Muscle layer of duodenum (tissue), 2 donors: ENCODE measurements at regions not wholly inside any gene's neighbourhood (a gene's known extent, or its start where the extent isn't known, plus 50 kb on each side); places are given as distances from the start of the nearest gene placed in this dataset.

ENCODE experiments used
- H3K27ac ChIP-seq: one replicate; pipeline ENCODE4 v1.7.0; 2013; ENCODE audit warnings: mild to moderate bottlenecking, low read length
- H3K27me3 ChIP-seq: one replicate; pipeline ENCODE4 v1.7.0; 2013; ENCODE audit warnings: low read depth, mild to moderate bottlenecking, control low read depth, low read length
- H3K36me3 ChIP-seq, 2 donors: one replicate each; pipeline ENCODE4 v1.7.0; 2013; ENCODE audit warnings: low read length in 2 of 2, control low read depth in 1 of 2, mild to moderate bottlenecking in 1 of 2; ENCODE audit not compliant: insufficient read depth in 2 of 2, control insufficient read depth in 1 of 2
- H3K4me1 ChIP-seq, 2 donors: one replicate each; pipeline ENCODE4 v1.7.0; 2013; ENCODE audit warnings: low read length in 2 of 2, mild to moderate bottlenecking in 2 of 2, control low read depth in 1 of 2, moderate library complexity in 1 of 2; ENCODE audit not compliant: insufficient read depth in 2 of 2, control insufficient read depth in 1 of 2
- H3K4me3 ChIP-seq, 2 donors: one replicate each; pipeline ENCODE4 v1.7.0; 2013; ENCODE audit warnings: low read length in 2 of 2, low read depth in 1 of 2, mild to moderate bottlenecking in 1 of 2
- H3K9me3 ChIP-seq, 2 donors: one replicate each; pipeline ENCODE4 v1.7.0; 2013; ENCODE audit warnings: low read length in 2 of 2, control low read depth in 1 of 2, mild to moderate bottlenecking in 1 of 2; ENCODE audit not compliant: control insufficient read depth in 1 of 2
- donor health status: healthy.

DNA sequence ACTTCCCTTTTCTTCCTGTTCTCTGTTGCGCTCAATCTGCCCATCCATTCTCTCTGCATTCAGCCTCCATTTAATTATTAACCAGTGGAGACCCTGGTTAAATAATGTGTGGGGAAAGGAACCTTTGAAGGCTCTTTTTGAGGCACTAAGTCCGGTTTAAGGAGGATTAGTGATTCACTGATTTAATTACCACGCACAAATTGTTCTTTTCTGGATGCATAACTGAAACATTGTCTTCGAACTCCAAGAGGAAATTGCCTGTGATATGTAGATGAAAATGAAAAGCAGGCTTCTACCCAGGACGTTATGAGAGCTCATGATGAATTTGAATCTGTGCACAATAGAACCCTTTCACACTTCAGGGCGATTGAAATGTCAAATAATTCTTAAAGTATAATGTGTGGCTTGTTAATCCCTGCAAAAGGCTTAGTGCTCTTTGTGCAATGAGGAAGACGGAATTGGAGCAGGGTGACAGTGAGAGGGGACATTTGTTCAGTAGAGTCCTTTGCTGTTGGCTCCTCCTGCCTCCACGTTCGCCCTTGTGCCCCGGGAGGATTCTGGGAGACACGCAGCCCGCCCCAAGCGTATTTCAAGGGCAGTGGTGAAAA, 51.1 kb upstream of the ZNF236 start:
- no peaks in the 10 kb centered on the region for H3K9me3 ChIP-seq
- H3K27me3 ChIP-seq = no peaks in the 10 kb centered on the region
- H3K36me3 ChIP-seq = no peaks in the 10 kb centered on the region
- no peak overlapping the region for H3K27ac ChIP-seq
- H3K4me1 ChIP-seq = no peaks in the 10 kb centered on the region
- no peak overlapping the region for H3K4me3 ChIP-seq

DNA sequence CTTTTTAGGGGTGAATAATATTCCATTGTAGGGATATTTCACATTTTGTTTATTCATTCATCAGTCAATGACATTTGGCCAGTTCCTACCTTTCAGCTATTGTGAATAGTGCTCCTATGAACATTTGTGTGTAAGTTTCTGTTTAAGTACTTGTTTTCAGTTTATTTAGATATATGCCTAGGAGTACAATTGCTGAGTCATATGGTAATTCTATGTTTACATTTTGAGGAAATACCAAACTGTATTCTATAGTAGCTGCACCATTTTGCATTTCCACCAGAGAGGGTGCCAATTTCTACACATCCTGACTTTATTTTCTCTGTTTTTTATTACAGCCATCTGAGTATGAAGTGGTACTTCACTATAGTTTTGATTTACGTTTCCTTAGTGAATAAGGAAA, 54.4 kb upstream of the ZNF236 start:
- H3K27me3 ChIP-seq = no peaks in the 10 kb centered on the region
- no peak overlapping the region for H3K4me3 ChIP-seq
- H3K9me3 ChIP-seq = no peaks in the 10 kb centered on the region
- H3K36me3 ChIP-seq = no peaks in the 10 kb centered on the region
- no peak overlapping the region for H3K27ac ChIP-seq
- H3K4me1 ChIP-seq = no peaks in the 10 kb centered on the region

DNA sequence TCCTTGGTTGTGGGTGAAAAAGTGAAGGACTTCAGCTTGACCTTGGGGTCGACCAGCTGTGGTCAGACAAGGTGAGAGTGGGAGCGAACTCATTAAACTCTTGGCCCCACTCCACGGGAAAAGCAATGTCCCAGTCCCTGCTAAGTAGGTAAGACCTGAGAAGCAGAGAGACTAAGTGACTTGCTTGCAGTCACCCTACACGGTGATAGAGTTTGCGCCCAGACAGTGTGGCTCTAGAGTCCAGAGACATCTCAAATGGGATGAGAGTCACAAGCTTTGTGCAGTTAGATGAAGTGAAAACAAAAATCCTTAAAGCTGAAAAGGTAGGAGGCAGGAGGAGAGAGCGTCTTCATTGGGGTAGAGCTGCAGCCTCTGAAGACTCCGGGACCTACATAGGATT, 55.9 kb upstream of the ZNF236 start:
- Histone ChIP-seq H3K27ac (no peak overlapping the region), H3K4me1 (no peaks in the 10 kb centered on the region), H3K36me3 (no peaks in the 10 kb centered on the region), H3K9me3 (no peaks in the 10 kb centered on the region), H3K4me3 (no peak overlapping the region), H3K27me3 (no peaks in the 10 kb centered on the region)

DNA sequence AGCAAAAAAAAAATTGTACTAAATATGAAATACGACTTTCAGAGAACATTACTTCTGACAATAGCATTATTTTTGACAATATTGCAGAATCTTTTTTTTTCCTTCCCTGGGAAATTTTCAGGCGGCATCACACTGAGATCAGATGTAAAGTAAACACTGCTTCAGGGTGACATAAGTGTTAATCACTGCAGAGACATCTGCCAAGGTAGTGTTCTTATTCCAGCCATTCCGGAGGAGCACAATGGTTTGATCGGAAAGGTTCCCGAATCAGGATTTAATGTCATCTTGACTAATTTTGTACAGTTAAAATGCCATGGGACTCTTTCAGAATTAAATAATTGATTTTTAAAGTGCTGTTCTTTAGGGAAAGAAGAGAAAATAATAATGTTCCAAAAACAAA, 56.7 kb upstream of the ZNF236 start:
- Histone ChIP-seq H3K27ac (no peak overlapping the region), H3K4me3 (no peak overlapping the region), H3K9me3 (no peaks in the 10 kb centered on the region), H3K4me1 (no peaks in the 10 kb centered on the region), H3K36me3 (no peaks in the 10 kb centered on the region), H3K27me3 (no peaks in the 10 kb centered on the region)

DNA sequence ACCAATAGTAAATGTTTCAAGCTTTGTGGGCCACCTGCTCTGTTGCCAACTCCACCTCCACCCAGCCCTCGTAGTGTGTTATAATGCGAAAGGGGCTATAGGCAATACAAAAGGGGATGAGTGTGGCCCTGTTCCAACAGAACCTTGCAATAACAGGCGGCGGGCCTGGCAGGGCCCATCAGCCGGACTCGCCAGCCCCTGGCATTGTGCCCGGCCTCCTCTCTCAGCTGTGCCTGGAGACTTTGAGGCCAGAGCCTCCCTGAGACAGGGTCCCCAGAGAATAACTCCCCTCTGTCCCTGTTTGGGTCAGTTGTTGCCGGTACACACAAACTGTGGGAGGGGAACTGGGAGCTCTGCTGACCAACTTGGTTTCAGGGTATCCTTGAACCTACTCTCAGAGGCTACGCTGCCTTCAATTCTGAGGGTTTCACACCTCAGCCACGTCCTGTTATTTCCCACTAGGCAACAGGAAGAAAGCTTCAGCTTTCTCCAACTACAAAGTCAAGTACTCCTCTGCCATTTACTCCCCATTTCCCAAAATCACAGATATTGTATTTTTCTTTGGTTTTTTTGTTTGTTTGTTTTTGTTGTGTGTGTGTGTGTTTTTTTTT, 58.0 kb upstream of the ZNF236 start:
- Histone ChIP-seq H3K4me3 (no peak overlapping the region), H3K36me3 (no peaks in the 10 kb centered on the region), H3K9me3 (no peaks in the 10 kb centered on the region), H3K27ac (no peak overlapping the region), H3K4me1 (no peaks in the 10 kb centered on the region), H3K27me3 (no peaks in the 10 kb centered on the region)

DNA sequence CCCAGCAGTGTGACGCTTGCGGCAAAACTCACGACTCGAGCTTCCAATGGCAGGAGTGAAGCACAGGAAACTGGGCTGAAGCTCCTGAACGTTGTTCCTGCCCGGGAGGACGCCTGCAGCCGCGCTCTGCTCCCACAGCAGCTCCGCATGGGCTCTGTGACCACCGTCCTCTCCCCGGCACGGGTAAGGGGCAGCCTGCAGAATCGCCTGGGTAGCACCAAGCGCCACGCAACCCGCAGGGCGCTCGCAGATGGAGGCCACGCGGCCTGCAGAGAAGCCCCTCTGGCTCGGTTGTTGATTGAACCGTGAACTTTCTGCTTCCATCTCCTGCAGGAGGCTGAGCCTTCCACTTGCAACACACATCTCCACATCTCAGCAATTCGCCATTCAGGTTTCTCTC, 63.3 kb upstream of the ZNF236 start:
- Histone ChIP-seq H3K36me3 (no peaks in the 10 kb centered on the region), H3K27ac (no peak overlapping the region), H3K4me1 (peaks cover 0 to 6% of the 10 kb centered on the region in 2 donors), H3K27me3 (no peaks in the 10 kb centered on the region), H3K4me3 (no peak overlapping the region), H3K9me3 (no peaks in the 10 kb centered on the region)

DNA sequence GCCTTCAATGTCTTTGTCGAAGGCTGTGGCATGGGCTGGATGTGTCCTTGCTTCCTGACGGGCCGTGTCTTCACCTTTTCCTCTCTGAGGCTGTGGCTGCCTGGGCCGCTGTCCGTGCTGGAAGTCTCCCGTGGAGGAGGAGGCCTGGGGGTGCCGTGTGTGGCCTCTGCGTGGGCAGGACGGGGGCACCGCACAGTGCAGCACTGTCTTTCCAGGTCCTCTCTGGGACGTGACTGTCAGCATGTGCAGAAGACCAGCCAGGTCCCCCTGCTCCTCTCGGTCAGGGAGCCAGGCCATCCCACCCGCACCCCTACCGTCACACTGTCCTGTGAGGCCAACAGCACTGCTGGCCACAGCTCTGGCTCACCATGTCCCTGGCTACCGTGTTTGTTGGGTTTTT, 64.4 kb upstream of the ZNF236 start:
- no peak overlapping the region for H3K4me3 ChIP-seq
- no peaks in the 10 kb centered on the region for H3K36me3 ChIP-seq
- H3K27me3 ChIP-seq = no peaks in the 10 kb centered on the region
- peaks cover 0 to 6% of the 10 kb centered on the region in 2 donors for H3K4me1 ChIP-seq
- H3K27ac ChIP-seq = peak overlapping the region; percentile 8
- H3K9me3 ChIP-seq = no peaks in the 10 kb centered on the region

DNA sequence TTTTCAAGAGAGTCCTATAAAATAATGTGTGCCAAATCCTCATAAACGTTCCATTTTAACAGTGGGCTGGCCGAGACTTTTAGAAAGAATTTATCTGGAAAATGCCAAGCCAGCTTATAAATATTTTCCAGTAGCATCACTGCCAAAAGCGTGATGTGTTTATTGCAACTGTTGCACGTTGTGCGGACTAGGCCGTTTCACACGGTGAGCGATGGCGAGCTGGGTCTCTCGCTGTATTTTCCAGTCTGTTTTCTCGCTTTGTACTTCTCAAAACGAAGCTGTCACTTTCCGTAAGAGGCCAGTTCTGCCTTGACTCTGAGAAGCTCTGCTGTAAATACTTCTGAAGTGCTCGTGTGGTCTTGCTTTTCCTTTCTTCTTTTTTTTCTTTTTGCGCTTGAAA, 65.0 kb upstream of the ZNF236 start:
- Histone ChIP-seq H3K27ac (peak overlapping the region; percentile 8), H3K36me3 (no peaks in the 10 kb centered on the region), H3K4me3 (no peak overlapping the region), H3K9me3 (no peaks in the 10 kb centered on the region), H3K27me3 (no peaks in the 10 kb centered on the region), H3K4me1 (peaks cover 0 to 6% of the 10 kb centered on the region in 2 donors)

DNA sequence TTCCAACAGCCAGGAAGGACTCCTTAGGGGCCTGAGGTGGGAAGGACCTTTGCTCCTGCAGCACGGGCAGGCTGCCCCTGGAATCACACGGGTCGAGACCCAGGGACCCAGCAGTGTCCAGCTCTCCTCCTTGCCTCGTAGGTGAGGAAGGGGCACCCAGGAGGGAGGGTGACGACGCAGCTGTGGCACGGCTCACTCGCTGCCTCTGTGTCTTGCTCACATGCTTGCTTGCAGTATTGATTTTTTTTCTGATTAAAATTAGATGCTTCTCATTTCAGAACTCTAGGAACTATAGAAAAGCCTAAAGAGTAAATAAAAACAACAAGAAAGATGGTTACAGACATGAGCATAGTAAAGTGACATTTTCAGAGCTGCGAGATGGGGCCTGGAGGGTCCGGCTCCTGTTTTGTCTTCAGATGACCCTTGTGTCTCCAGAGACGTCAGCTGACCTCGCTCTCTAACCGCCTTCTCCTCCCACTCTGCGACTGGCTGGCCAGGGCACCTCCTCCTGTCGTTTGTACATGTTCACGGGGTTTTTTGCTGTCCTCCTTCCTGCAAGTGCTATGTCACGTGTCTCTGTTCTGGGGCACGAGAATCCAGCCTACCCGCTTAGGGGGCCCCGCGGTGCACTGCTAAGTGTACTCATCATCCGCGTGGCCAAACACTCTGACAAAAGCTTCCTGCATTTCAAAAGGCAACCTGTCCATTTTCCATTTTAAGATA, 65.7 kb upstream of the ZNF236 start:
- no peak overlapping the region for H3K4me3 ChIP-seq
- peaks cover 0 to 6% of the 10 kb centered on the region in 2 donors for H3K4me1 ChIP-seq
- H3K9me3 ChIP-seq = no peaks in the 10 kb centered on the region
- H3K27ac ChIP-seq = peak overlapping the region; percentile 1
- no peaks in the 10 kb centered on the region for H3K27me3 ChIP-seq
- H3K36me3 ChIP-seq = no peaks in the 10 kb centered on the region

DNA sequence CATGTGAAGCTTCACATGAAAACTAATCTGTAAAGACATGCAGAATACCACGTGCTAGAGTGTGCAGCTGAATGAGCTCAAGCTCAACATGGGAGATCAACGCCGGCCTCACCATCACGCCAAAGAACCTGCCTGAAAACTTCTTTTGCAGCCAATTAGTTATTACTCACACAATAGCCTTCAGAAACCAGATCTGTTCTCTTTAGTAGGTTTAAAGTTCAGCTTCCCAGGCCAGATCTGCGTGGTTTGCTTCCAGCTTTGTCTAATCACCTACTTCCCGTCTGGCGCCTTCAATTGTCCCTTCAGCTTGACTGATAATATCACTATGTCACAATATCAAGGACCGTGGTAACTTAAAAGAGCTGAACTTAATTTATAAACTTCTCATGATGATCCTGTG, 68.0 kb upstream of the ZNF236 start:
- no peak overlapping the region for H3K27ac ChIP-seq
- H3K36me3 ChIP-seq = no peaks in the 10 kb centered on the region
- peaks cover 3 to 9% of the 10 kb centered on the region in 2 donors for H3K9me3 ChIP-seq
- no peak overlapping the region for H3K4me3 ChIP-seq
- peaks cover 0 to 6% of the 10 kb centered on the region in 2 donors for H3K4me1 ChIP-seq
- H3K27me3 ChIP-seq = no peaks in the 10 kb centered on the region

DNA sequence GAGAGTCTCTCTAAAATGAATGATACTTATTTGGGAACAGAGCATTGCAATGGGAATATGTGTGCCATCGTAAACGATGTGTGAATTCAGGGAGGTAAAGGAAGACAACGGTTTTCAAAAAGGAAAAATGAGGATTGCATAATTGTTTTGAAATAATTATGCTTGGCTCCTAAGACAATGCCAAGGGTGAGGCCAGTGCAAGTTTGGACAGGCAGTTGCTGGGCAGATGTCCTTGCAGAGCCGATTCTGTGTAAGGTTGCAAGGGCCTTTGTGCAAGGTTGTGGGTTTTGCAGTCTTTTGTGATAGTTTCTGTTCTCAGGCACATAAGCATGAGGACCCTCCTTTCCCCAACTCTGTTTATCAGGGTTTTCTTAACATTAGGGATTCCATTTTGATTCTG, 70.0 kb upstream of the ZNF236 start:
- peaks cover 3 to 9% of the 10 kb centered on the region in 2 donors for H3K9me3 ChIP-seq
- H3K4me3 ChIP-seq = no peak overlapping the region
- H3K36me3 ChIP-seq = no peaks in the 10 kb centered on the region
- no peaks in the 10 kb centered on the region for H3K4me1 ChIP-seq
- no peaks in the 10 kb centered on the region for H3K27me3 ChIP-seq
- H3K27ac ChIP-seq = no peak overlapping the region
